ENCODE measurements at regions not wholly inside any gene's neighbourhood (a gene's known extent, or its start where the extent isn't known, plus 50 kb on each side); places are given as distances from the start of the nearest gene placed in this dataset.

DNA sequence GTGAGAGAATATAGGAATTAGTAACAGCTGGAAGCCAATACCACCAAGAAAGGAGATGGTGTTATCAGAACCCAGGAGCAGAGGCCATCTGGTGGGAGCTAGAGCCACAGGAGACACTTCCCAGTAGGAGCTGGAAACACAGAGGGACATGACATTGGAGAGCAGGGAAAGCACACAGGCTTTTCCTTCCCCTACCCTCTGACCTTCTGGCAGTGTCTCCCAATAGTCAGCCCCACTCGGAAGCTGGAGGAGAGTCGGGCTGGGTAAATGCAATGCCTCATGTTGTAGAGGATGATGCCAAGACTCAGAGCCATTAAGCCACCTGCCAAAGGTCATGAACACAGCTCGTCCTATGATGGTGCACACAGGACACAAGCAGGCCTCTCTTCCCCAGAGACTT, 538.5 kb downstream of the BCL11B start:
- 71% methylated on average over 3 of the region's 3 CpGs for WGBS
- H3K9me3 ChIP-seq: no peaks in the 10 kb centered on the region
- no peaks in the 10 kb centered on the region for H3K36me3 ChIP-seq
- TF ChIP-seq, protein P1, sequence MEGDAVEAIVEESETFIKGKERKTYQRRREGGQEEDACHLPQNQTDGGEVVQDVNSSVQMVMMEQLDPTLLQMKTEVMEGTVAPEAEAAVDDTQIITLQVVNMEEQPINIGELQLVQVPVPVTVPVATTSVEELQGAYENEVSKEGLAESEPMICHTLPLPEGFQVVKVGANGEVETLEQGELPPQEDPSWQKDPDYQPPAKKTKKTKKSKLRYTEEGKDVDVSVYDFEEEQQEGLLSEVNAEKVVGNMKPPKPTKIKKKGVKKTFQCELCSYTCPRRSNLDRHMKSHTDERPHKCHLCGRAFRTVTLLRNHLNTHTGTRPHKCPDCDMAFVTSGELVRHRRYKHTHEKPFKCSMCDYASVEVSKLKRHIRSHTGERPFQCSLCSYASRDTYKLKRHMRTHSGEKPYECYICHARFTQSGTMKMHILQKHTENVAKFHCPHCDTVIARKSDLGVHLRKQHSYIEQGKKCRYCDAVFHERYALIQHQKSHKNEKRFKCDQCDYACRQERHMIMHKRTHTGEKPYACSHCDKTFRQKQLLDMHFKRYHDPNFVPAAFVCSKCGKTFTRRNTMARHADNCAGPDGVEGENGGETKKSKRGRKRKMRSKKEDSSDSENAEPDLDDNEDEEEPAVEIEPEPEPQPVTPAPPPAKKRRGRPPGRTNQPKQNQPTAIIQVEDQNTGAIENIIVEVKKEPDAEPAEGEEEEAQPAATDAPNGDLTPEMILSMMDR (IDR thresholded peaks at IDR 0.05): no peak
- no peaks in the 10 kb centered on the region for H3K4me1 ChIP-seq
- H3K27me3 ChIP-seq: no peaks in the 10 kb centered on the region
- H3K27ac ChIP-seq: no peak overlapping the region
- no peak for DNase-seq (ENCODE audit: low spot score in 2 of 2)
- no peak overlapping the region for H3K4me3 ChIP-seq

DNA sequence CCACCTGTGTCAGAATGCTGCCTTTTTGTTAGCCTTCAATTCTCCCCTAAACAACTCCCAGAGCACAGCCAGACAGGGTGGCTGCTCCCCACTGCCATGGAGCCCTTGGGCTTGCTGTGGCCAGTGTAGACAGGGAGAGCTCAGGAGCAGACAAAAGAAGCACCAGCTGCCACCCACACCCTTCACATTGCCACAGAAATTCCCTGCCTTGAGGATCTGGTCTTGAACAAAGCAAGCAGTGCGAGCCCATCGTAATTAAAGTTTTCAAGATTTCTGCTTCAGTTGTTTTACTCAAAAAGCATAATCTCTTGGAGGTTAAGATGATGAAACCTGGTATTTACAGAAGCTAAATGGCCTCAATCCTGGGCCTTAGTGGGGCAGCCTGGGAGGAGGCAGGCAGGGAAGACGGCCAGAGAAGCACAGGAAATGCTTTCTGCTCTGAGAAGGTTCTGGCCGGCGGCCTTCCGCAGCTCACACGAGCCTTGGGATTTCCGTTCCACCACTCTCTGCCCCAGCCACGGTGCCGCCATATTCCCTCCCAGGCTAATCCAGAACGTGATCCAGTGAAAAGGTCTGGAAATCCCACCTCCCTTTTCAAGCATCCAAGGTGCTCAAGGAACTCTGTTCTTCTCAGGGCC, 535.2 kb downstream of the BCL11B start:
- Histone ChIP-seq H3K9me3 (no peaks in the 10 kb centered on the region), H3K36me3 (no peaks in the 10 kb centered on the region), H3K27me3 (no peaks in the 10 kb centered on the region), H3K4me1 (no peaks in the 10 kb centered on the region), H3K27ac (no peak overlapping the region), H3K4me3 (no peak overlapping the region)
- 87% methylated on average over 11 of the region's 11 CpGs for WGBS
- TF ChIP-seq POLR2A (IDR thresholded peaks at IDR 0.05) (no peak), EP300 (IDR thresholded peaks at IDR 0.05) (no peak)
- TF ChIP-seq, protein P1 (IDR thresholded peaks at IDR 0.05): no peak
- no peak for DNase-seq (ENCODE audit: low spot score in 2 of 2)

DNA sequence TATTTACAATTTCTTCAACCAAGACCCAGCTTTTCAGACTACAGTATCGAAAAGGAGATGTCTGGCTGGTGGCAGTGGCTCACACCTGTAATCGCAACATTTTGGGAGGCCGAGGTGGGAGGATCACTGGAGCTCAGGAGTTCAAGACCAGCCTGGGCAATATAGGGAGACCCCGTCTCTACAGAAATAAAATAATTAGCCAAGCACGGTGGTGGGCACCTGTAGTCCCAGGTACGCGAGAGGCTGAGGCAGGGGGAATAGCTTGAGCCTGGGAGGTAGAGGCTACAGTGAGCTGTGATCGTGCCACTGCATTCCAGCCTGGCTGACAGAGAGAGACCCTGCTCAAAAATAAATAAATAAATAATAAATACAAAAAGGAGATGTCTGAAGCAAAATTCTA, 530.5 kb downstream of the BCL11B start:
- H3K27me3 ChIP-seq: no peaks in the 10 kb centered on the region
- TF ChIP-seq, protein P1 (IDR thresholded peaks at IDR 0.05): no peak
- no peak for TF ChIP-seq EP300 (IDR thresholded peaks at IDR 0.05)
- TF ChIP-seq POLR2A (IDR thresholded peaks at IDR 0.05): no peak
- TF ChIP-seq POLR2AphosphoS5 (IDR thresholded peaks at IDR 0.05): no peak
- H3K27ac ChIP-seq: no peak overlapping the region
- no peak for DNase-seq (ENCODE audit: low spot score in 2 of 2)
- no peak overlapping the region for H3K4me3 ChIP-seq
- H3K9me3 ChIP-seq: no peaks in the 10 kb centered on the region
- 96% methylated on average over 8 of the region's 8 CpGs for WGBS
- no peaks in the 10 kb centered on the region for H3K36me3 ChIP-seq
- no peaks in the 10 kb centered on the region for H3K4me1 ChIP-seq

- Histone ChIP-seq H3K27ac (no peak overlapping the region), H3K9me3 (no peaks in the 10 kb centered on the region), H3K4me1 (no peaks in the 10 kb centered on the region), H3K4me3 (no peak overlapping the region), H3K27me3 (no peaks in the 10 kb centered on the region), H3K36me3 (no peaks in the 10 kb centered on the region)
- TF ChIP-seq, protein P1 (IDR thresholded peaks at IDR 0.05): no peak
- TF ChIP-seq EP300 (IDR thresholded peaks at IDR 0.05) (no peak), POLR2A (IDR thresholded peaks at IDR 0.05) (no peak)
- 86% methylated on average over 7 of the region's 7 CpGs for whole genome bisulfite sequencing
- no peak for DNase-seq (ENCODE audit: low spot score in 2 of 2)
These were observed 530.0 kb downstream of the BCL11B start for GRCh38 chr14:98742001-98742400.

- Histone ChIP-seq H3K4me3 (no peak overlapping the region), H3K36me3 (no peaks in the 10 kb centered on the region), H3K4me1 (no peaks in the 10 kb centered on the region), H3K27me3 (no peaks in the 10 kb centered on the region), H3K27ac (no peak overlapping the region), H3K9me3 (no peaks in the 10 kb centered on the region)
- DNase-seq (ENCODE audit: low spot score in 2 of 2): no peak
- TF ChIP-seq EP300 (IDR thresholded peaks at IDR 0.05): no peak
- no peak for TF ChIP-seq POLR2AphosphoS5 (IDR thresholded peaks at IDR 0.05)
- TF ChIP-seq, protein P1 (IDR thresholded peaks at IDR 0.05): no peak
- TF ChIP-seq POLR2A (IDR thresholded peaks at IDR 0.05): no peak
- WGBS: 93% methylated on average over 8 of the region's 8 CpGs
These were observed 528.5 kb downstream of the BCL11B start for GRCh38 chr14:98743536-98743935.

Measured in suprapubic skin (tissue), 4 donors.